Neural crest cell (in vitro differentiated cells): ENCODE measurements at regions not wholly inside any gene's neighbourhood (a gene's known extent, or its start where the extent isn't known, plus 50 kb on each side); places are given as distances from the start of the nearest gene placed in this dataset.

Experiments used
- DNase-seq: peaks from one replicate; pipeline ENCODE4 v3.0.0; 2021; ENCODE audit warnings: low read depth, mixed read lengths, low spot score
- H3K27ac Mint-ChIP-seq: one replicate; pipeline ENCODE4 v1.8.0; 2021; ENCODE audit warnings: mild to moderate bottlenecking, mixed read lengths; ENCODE audit not compliant: unreplicated experiment
- H3K27me3 Mint-ChIP-seq: 2 replicates; pipeline ENCODE4 v1.8.0; 2021; ENCODE audit warnings: low read depth, mild to moderate bottlenecking, mixed read lengths
- H3K36me3 Mint-ChIP-seq: 2 replicates; pipeline ENCODE4 v1.8.0; 2021; ENCODE audit warnings: low read depth, mild to moderate bottlenecking, mixed read lengths
- H3K4me1 Mint-ChIP-seq: 2 replicates; pipeline ENCODE4 v1.8.0; 2021; ENCODE audit warnings: mixed read lengths
- H3K4me3 Mint-ChIP-seq: one replicate; pipeline ENCODE4 v1.8.0; 2021; ENCODE audit warnings: mild to moderate bottlenecking, mixed read lengths
- H3K9me3 Mint-ChIP-seq: 2 replicates; pipeline ENCODE4 v1.8.0; 2021; ENCODE audit warnings: mixed read lengths
- CTCF ChIP-seq: fragments of 200-600 bp; sonication (generic); conservative IDR thresholded peaks from 2 replicates; pipeline ENCODE4 v1.5.0; 2021; ENCODE audit warnings: antibody characterized with exemption, mild to moderate bottlenecking

GRCh38 chrX:96569034-96569433, 115.6 kb upstream of the DIAPH2 start:
- Mint-ChIP-seq H3K27me3 (no peaks in the 10 kb centered on the region), H3K4me1 (no peaks in the 10 kb centered on the region), H3K9me3 (no peaks in the 10 kb centered on the region), H3K27ac (no peak overlapping the region), H3K4me3 (no peak overlapping the region), H3K36me3 (no peaks in the 10 kb centered on the region)
- TF ChIP-seq CTCF = no peak
- no peak for DNase-seq

- H3K4me3 Mint-ChIP-seq = no peak overlapping the region
Observed at GRCh38 chrX:96575011-96575410, 109.6 kb upstream of the DIAPH2 start.

GRCh38 chrX:96576368-96576767, 108.3 kb upstream of the DIAPH2 start:
- H3K36me3 Mint-ChIP-seq = no peaks in the 10 kb centered on the region
- TF ChIP-seq CTCF = no peak

More at GRCh38 chrX:96575011-96575410, 109.6 kb upstream of the DIAPH2 start:
- no peaks in the 10 kb centered on the region for H3K9me3 Mint-ChIP-seq
- TF ChIP-seq CTCF = no peak
- H3K4me1 Mint-ChIP-seq = no peaks in the 10 kb centered on the region
- no peaks in the 10 kb centered on the region for H3K27me3 Mint-ChIP-seq
- DNase-seq = no peak
- no peak overlapping the region for H3K27ac Mint-ChIP-seq
- H3K36me3 Mint-ChIP-seq = no peaks in the 10 kb centered on the region

GRCh38 chrX:96578781-96579180, 105.9 kb upstream of the DIAPH2 start:
- Mint-ChIP-seq H3K27ac (no peak overlapping the region), H3K36me3 (no peaks in the 10 kb centered on the region)

More at GRCh38 chrX:96576368-96576767, 108.3 kb upstream of the DIAPH2 start:
- no peak overlapping the region for H3K27ac Mint-ChIP-seq
- H3K9me3 Mint-ChIP-seq = no peaks in the 10 kb centered on the region
- no peaks in the 10 kb centered on the region for H3K27me3 Mint-ChIP-seq
- H3K4me1 Mint-ChIP-seq = no peaks in the 10 kb centered on the region
- H3K4me3 Mint-ChIP-seq = no peak overlapping the region
- no peak for DNase-seq

DNA sequence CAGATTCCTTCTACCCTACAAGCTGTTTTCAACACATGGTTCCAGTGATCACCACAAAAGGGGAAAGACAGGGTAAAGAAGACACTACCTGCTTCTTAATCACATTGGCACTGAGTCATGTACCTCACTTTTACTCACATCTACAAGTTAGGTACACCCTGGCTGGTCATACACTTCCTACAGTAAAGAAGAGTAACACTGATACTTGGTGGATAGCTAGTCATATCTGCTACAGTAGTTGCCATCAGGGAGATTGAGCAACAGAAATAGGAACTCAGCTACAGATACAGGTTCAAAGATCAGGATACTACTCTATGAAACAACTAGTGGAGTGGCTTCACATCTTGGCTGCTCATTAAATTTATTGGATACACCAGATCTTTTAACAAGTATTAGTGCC, 105.4 kb upstream of the DIAPH2 start:
- Mint-ChIP-seq H3K4me3 (no peak overlapping the region), H3K36me3 (no peaks in the 10 kb centered on the region)
- TF ChIP-seq CTCF = no peak

More at GRCh38 chrX:96578781-96579180, 105.9 kb upstream of the DIAPH2 start:
- no peak overlapping the region for H3K4me3 Mint-ChIP-seq
- H3K9me3 Mint-ChIP-seq = no peaks in the 10 kb centered on the region
- no peaks in the 10 kb centered on the region for H3K4me1 Mint-ChIP-seq
- H3K27me3 Mint-ChIP-seq = no peaks in the 10 kb centered on the region
- DNase-seq = no peak
- TF ChIP-seq CTCF = no peak

GRCh38 chrX:96590403-96590802, 94.2 kb upstream of the DIAPH2 start:
- H3K9me3 Mint-ChIP-seq = peaks cover 3% of the 10 kb centered on the region
- no peaks in the 10 kb centered on the region for H3K36me3 Mint-ChIP-seq
- DNase-seq = no peak
- H3K4me1 Mint-ChIP-seq = no peaks in the 10 kb centered on the region
- no peak overlapping the region for H3K4me3 Mint-ChIP-seq
- no peak overlapping the region for H3K27ac Mint-ChIP-seq
- no peak for TF ChIP-seq CTCF
- no peaks in the 10 kb centered on the region for H3K27me3 Mint-ChIP-seq

More for the DNA sequence above, 105.4 kb upstream of the DIAPH2 start:
- Mint-ChIP-seq H3K9me3 (no peaks in the 10 kb centered on the region), H3K27ac (no peak overlapping the region), H3K27me3 (no peaks in the 10 kb centered on the region), H3K4me1 (no peaks in the 10 kb centered on the region)
- no peak for DNase-seq
